Brain microvascular endothelial cell (primary cell): ENCODE measurements at regions not wholly inside any gene's neighbourhood (a gene's known extent, or its start where the extent isn't known, plus 50 kb on each side); places are given as distances from the start of the nearest gene placed in this dataset.

Experiments used
- DNase-seq: peaks from one replicate; pipeline ENCODE4 v3.0.0-alpha.2; 2020
- H3K27ac ChIP-seq: fragments of 250-450 bp; sonication (Bioruptor Pico); 2 replicates; pipeline ENCODE4 v1.5.1; 2020; ENCODE audit warnings: mild to moderate bottlenecking, moderate library complexity
- H3K27me3 ChIP-seq: fragments of 250-450 bp; sonication (Bioruptor Pico); replicated peaks from 2 replicates; pipeline ENCODE4 v1.5.1; 2020; ENCODE audit warnings: mild to moderate bottlenecking
- H3K36me3 ChIP-seq: fragments of 250-450 bp; sonication (Bioruptor Pico); replicated peaks from 2 replicates; pipeline ENCODE4 v1.5.1; 2020; ENCODE audit warnings: mild to moderate bottlenecking
- H3K4me3 ChIP-seq: 2 replicates; pipeline ENCODE4 v1.5.1; 2011; ENCODE audit warnings: low read depth, mild to moderate bottlenecking, control low read depth, low read length, moderate library complexity
- in situ Hi-C: cut with HindIII; loops from 2 replicates; pipeline ENCODE4 v1.10.0; 2017; ENCODE audit warnings: low sequenced_read_pairs, low pct_ligation_motif_present
- TF ChIP-seq, protein P1 (sequence below): IDR thresholded peaks from 2 replicates; pipeline ENCODE4 v1.5.1; 2011; ENCODE audit warnings: low read depth, mild to moderate bottlenecking, moderate library complexity, low read length, control low read depth, inconsistent platforms; ENCODE audit errors: missing control alignments

DNA sequence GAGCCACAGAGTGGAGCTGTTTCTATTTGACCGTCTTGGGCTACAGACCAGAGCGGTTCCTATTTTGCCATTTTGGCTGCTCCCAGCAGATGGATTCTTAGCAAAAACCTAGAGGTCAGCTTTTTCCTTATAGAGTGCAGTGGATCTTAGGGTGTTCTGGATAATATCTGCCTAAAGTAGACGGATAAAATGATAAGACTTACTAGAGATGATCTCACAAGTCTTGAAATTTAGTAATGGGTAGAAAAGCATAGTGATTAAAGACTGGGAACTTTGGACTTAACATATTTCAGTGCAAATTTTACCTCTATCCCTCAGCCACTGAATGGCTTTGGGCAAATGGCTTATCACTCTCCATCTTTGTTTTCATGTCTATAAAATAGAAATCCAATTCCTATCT lies 439.8 kb downstream of the ADGRL2 start:
- Histone ChIP-seq H3K27me3 (no peaks in the 10 kb centered on the region), H3K36me3 (no peaks in the 10 kb centered on the region), H3K4me3 (no peak overlapping the region), H3K27ac (no peak overlapping the region)
- no peak for DNase-seq
- TF ChIP-seq, protein P1, sequence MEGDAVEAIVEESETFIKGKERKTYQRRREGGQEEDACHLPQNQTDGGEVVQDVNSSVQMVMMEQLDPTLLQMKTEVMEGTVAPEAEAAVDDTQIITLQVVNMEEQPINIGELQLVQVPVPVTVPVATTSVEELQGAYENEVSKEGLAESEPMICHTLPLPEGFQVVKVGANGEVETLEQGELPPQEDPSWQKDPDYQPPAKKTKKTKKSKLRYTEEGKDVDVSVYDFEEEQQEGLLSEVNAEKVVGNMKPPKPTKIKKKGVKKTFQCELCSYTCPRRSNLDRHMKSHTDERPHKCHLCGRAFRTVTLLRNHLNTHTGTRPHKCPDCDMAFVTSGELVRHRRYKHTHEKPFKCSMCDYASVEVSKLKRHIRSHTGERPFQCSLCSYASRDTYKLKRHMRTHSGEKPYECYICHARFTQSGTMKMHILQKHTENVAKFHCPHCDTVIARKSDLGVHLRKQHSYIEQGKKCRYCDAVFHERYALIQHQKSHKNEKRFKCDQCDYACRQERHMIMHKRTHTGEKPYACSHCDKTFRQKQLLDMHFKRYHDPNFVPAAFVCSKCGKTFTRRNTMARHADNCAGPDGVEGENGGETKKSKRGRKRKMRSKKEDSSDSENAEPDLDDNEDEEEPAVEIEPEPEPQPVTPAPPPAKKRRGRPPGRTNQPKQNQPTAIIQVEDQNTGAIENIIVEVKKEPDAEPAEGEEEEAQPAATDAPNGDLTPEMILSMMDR, result no peak
- in situ Hi-C loops, result no loop called here

DNA sequence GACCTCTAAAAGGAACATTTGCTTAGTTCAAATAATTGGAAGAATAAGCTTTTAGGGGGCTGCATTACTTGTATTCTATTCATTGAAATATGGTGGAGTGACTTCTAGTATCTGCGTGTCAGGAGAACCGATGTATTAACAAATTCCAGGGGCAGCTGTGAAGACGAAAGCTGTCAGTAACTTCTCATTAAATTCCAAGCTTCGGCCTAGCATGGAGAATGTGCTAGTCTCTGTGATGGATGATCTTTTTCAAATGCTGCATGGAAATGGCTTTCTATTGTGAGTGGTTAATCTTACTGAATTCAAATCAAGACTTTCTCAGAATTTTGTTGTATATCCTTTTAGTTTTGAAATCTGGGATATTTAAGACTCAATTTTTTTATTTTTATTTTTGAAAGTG lies 429.9 kb downstream of the ADGRL2 start:
- DNase-seq, result no peak
- no peak overlapping the region for H3K27ac ChIP-seq
- in situ Hi-C loops, result no loop called here
- no peaks in the 10 kb centered on the region for H3K36me3 ChIP-seq
- H3K27me3 ChIP-seq, result no peaks in the 10 kb centered on the region
- TF ChIP-seq, protein P1, result no peak
- no peak overlapping the region for H3K4me3 ChIP-seq

DNA sequence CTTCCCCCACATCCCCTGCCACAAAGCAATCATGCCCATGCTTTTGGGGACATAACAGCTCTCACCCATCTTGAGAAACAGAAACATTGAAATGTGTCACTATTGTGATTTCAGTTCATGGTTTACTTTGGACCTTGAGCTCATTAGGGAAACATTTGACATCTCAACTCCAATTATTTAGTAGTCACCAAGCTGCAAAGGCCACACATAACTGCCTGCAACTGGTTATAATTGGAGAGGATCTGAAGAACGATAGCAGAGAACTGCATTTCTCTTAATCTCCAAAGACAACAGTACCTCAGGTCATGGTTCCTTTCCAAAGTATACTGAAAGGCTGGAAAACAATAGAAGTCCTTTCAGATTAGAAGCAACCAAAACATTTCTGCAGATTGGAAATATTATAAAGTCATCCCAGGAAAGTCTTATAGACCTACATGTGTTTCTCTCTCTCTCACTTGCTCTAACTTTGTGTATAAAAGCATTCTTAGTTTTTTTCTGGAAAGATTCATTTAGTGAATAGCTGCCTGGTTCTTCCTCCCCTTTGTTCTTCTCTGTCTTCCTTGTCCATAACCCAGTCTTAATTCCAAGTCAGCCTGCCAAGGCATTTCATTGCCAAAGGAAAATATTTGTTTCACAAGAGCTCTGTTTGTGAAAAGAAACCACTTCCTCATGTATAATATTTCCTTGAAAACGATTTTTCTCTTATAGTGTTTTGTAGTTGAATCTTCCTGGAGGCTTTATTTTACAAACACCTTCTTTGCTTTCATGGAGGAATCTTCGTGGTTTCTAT lies 426.8 kb downstream of the ADGRL2 start:
- H3K27ac ChIP-seq, result no peak overlapping the region
- peak; percentile 21 for DNase-seq

DNA sequence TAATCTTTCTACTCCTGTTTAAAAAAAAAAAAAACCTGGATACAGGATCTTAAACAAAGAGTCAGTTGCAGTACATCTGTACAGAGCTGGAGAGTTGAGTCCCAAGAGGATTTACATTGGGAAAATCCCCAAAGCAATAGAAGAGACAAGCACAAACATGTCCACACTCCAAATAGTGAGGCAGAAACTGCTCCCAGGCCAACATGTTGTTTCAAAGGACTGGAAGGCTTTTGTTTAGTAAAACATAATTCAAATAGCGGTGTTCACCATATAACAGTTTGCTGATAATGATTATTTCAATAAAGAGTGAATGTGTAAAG lies 425.4 kb downstream of the ADGRL2 start:
- DNase-seq, result no peak
- Histone ChIP-seq H3K27me3 (no peaks in the 10 kb centered on the region), H3K27ac (no peak overlapping the region)

More for the DNA sequence above, 426.8 kb downstream of the ADGRL2 start:
- no peaks in the 10 kb centered on the region for H3K27me3 ChIP-seq
- TF ChIP-seq, protein P1, result no peak
- in situ Hi-C loops, result no loop called here
- H3K36me3 ChIP-seq, result no peaks in the 10 kb centered on the region
- no peak overlapping the region for H3K4me3 ChIP-seq

DNA sequence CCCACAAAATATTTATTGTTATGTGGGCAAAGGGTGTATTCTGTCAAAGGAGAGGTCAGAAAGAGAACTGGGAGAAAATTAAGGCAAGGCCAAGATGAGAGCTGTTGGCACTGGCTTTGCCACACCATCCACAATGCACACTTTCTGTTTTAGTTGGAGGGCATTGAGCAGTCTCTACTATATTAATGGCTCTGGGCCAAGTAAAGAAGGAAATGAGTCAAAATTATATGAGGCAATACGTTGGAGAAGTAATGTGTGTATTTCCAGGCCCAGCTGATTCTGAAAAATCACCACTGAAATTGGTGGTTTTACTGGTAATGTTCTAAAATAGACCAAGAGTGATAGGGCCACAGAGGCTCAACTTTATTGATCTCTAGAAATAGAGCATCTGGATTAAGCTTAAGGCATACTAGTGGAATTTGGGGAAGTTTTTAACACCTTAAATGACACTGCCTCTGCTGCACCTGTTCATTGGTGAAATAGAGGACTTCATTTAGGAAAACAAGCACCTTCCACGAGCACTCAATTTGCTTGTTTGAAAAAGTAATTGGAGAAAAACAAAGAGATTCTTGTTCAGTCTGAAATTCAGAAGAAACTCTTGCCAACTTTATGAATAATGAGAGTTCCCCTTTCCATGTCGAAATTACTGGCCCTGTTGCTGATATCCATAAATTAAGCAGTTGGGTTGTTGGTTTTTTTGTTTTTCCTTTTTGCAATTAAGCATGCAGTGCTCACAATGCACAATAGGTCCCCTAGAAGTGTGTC lies 424.9 kb downstream of the ADGRL2 start:
- TF ChIP-seq, protein P1, result no peak
- H3K27ac ChIP-seq, result no peak overlapping the region
- in situ Hi-C loops, result no loop called here
- peak; percentile 37 for DNase-seq
- no peaks in the 10 kb centered on the region for H3K27me3 ChIP-seq
- H3K36me3 ChIP-seq, result no peaks in the 10 kb centered on the region
- H3K4me3 ChIP-seq, result no peak overlapping the region

More for the DNA sequence above, 425.4 kb downstream of the ADGRL2 start:
- H3K4me3 ChIP-seq, result no peak overlapping the region
- TF ChIP-seq, protein P1, result no peak
- in situ Hi-C loops, result no loop called here
- no peaks in the 10 kb centered on the region for H3K36me3 ChIP-seq
